Stomach (tissue), 4 donors: ENCODE measurements at regions not wholly inside any gene's neighbourhood (a gene's known extent, or its start where the extent isn't known, plus 50 kb on each side); places are given as distances from the start of the nearest gene placed in this dataset.

Experiments
- EP300 ChIP-seq: sonication (generic); formaldehyde crosslinking; IDR thresholded peaks from one replicate; pipeline ENCODE4 v1.6.1; 2017; ENCODE audit warnings: antibody characterized with exemption
- POLR2A ChIP-seq, 4 donors: fragments of 450-650 bp; IDR thresholded peaks; one replicate each; pipeline ENCODE4 v1.6.1; 2016; ENCODE audit warnings: antibody characterized with exemption in 4 of 4, control low read depth in 2 of 4, mild to moderate bottlenecking in 1 of 4, moderate library complexity in 1 of 4
- POLR2AphosphoS5 ChIP-seq, 3 donors: sonication (generic); formaldehyde crosslinking; IDR thresholded peaks; one replicate each; pipeline ENCODE4 v1.6.1; 2016; ENCODE audit warnings: antibody characterized with exemption in 3 of 3
- TF ChIP-seq, protein P1 (sequence below), 7 experiments: fragments of 450-650 bp in 4 of 7; fragments of 200-600 bp in 3 of 7; sonication (generic) in 3 of 7; IDR thresholded peaks; one replicate each; pipeline ENCODE4 v1.5.1; 2016 to 2019; ENCODE audit warnings: antibody characterized with exemption in 7 of 7, control low read depth in 2 of 7, mild to moderate bottlenecking in 1 of 7

- TF ChIP-seq EP300 = no peak
- TF ChIP-seq, protein P1, sequence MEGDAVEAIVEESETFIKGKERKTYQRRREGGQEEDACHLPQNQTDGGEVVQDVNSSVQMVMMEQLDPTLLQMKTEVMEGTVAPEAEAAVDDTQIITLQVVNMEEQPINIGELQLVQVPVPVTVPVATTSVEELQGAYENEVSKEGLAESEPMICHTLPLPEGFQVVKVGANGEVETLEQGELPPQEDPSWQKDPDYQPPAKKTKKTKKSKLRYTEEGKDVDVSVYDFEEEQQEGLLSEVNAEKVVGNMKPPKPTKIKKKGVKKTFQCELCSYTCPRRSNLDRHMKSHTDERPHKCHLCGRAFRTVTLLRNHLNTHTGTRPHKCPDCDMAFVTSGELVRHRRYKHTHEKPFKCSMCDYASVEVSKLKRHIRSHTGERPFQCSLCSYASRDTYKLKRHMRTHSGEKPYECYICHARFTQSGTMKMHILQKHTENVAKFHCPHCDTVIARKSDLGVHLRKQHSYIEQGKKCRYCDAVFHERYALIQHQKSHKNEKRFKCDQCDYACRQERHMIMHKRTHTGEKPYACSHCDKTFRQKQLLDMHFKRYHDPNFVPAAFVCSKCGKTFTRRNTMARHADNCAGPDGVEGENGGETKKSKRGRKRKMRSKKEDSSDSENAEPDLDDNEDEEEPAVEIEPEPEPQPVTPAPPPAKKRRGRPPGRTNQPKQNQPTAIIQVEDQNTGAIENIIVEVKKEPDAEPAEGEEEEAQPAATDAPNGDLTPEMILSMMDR (IDR thresholded peaks at IDR 0.05) = no peak
- no peak for TF ChIP-seq POLR2A (IDR thresholded peaks at IDR 0.05)
- TF ChIP-seq POLR2AphosphoS5 (IDR thresholded peaks at IDR 0.05) = no peak
These were observed 383.8 kb upstream of the TUSC1 start for GRCh38 chr9:26061948-26062575.
